Ishikawa (cell line): ENCODE measurements at regions not wholly inside any gene's neighbourhood (a gene's known extent, or its start where the extent isn't known, plus 50 kb on each side); places are given as distances from the start of the nearest gene placed in this dataset.

Experiments
- CEBPB ChIP-seq: IDR thresholded peaks from 2 replicates; pipeline ENCODE4 v1.6.1; 2012
- CREB1 ChIP-seq: IDR thresholded peaks from 2 replicates; pipeline ENCODE4 v1.6.1; 2012; ENCODE audit warnings: low read depth
- EGR1 ChIP-seq: IDR thresholded peaks from 2 replicates; pipeline ENCODE4 v1.6.1; 2012
- EP300 ChIP-seq: IDR thresholded peaks from 2 replicates; pipeline ENCODE4 v1.6.1; 2012; ENCODE audit warnings: borderline replicate concordance
- FOXM1 ChIP-seq: IDR thresholded peaks from 2 replicates; pipeline ENCODE4 v1.6.1; 2012; ENCODE audit warnings: low read depth, borderline replicate concordance
- NFIC ChIP-seq: IDR thresholded peaks from 2 replicates; pipeline ENCODE4 v1.6.1; 2012
- RAD21 ChIP-seq: IDR thresholded peaks from 2 replicates; pipeline ENCODE4 v1.6.1; 2012; ENCODE audit warnings: low read depth
- TAF1 ChIP-seq: IDR thresholded peaks from 2 replicates; pipeline ENCODE4 v1.6.1; 2012; ENCODE audit warnings: low read depth, mild to moderate bottlenecking
- TCF12 ChIP-seq: IDR thresholded peaks from 2 replicates; pipeline ENCODE4 v1.6.1; 2012; ENCODE audit warnings: low read depth
- TEAD4 ChIP-seq: IDR thresholded peaks from 2 replicates; pipeline ENCODE4 v1.6.1; 2012
- YY1 ChIP-seq: IDR thresholded peaks from 2 replicates; pipeline ENCODE4 v1.6.1; 2012; ENCODE audit warnings: low read depth
- ZBTB7A ChIP-seq: IDR thresholded peaks from 2 replicates; pipeline ENCODE4 v1.6.1; 2012; ENCODE audit warnings: low read depth
- TF ChIP-seq, protein P1 (sequence below): IDR thresholded peaks from 2 replicates; pipeline ENCODE4 v1.6.1; 2012; ENCODE audit warnings: low read depth, mild to moderate bottlenecking
- TF ChIP-seq, protein P2 (sequence below): IDR thresholded peaks from 2 replicates; pipeline ENCODE4 v1.6.1; 2012
- TF ChIP-seq, protein P3 (sequence below): IDR thresholded peaks from 2 replicates; pipeline ENCODE4 v1.6.1; 2012

DNA sequence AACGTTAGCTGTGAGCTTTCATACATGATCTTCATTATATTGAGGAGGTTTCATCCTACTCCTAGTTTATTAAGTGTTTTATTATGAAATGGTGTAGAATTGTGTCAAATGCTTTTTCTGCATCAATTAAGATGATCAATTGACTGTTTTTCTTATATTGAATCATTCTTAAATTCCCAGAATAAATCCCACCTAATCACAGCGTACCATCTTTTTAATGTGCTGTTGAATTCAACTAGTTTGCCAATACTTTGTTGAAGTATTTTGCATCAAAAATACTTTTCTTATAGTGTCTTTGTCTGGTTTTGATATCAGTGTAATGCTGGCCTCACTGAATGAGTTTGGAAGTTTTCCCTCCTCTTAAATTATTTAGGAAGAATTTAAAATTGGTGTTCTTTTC lies 138.6 kb upstream of the SGCG start:
- no peak for TF ChIP-seq RAD21
- TF ChIP-seq TAF1 = no peak
- TF ChIP-seq EGR1 = no peak
- no peak for TF ChIP-seq YY1
- no peak for TF ChIP-seq NFIC
- TF ChIP-seq TCF12 = no peak
- TF ChIP-seq, protein P1, sequence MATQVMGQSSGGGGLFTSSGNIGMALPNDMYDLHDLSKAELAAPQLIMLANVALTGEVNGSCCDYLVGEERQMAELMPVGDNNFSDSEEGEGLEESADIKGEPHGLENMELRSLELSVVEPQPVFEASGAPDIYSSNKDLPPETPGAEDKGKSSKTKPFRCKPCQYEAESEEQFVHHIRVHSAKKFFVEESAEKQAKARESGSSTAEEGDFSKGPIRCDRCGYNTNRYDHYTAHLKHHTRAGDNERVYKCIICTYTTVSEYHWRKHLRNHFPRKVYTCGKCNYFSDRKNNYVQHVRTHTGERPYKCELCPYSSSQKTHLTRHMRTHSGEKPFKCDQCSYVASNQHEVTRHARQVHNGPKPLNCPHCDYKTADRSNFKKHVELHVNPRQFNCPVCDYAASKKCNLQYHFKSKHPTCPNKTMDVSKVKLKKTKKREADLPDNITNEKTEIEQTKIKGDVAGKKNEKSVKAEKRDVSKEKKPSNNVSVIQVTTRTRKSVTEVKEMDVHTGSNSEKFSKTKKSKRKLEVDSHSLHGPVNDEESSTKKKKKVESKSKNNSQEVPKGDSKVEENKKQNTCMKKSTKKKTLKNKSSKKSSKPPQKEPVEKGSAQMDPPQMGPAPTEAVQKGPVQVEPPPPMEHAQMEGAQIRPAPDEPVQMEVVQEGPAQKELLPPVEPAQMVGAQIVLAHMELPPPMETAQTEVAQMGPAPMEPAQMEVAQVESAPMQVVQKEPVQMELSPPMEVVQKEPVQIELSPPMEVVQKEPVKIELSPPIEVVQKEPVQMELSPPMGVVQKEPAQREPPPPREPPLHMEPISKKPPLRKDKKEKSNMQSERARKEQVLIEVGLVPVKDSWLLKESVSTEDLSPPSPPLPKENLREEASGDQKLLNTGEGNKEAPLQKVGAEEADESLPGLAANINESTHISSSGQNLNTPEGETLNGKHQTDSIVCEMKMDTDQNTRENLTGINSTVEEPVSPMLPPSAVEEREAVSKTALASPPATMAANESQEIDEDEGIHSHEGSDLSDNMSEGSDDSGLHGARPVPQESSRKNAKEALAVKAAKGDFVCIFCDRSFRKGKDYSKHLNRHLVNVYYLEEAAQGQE = no peak
- TF ChIP-seq, protein P2, sequence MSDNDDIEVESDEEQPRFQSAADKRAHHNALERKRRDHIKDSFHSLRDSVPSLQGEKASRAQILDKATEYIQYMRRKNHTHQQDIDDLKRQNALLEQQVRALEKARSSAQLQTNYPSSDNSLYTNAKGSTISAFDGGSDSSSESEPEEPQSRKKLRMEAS = no peak
- TF ChIP-seq, protein P3, sequence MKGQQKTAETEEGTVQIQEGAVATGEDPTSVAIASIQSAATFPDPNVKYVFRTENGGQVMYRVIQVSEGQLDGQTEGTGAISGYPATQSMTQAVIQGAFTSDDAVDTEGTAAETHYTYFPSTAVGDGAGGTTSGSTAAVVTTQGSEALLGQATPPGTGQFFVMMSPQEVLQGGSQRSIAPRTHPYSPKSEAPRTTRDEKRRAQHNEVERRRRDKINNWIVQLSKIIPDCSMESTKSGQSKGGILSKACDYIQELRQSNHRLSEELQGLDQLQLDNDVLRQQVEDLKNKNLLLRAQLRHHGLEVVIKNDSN = no peak
- no peak for TF ChIP-seq ZBTB7A
- TF ChIP-seq FOXM1 = no peak
- TF ChIP-seq EP300 = no peak
- no peak for TF ChIP-seq TEAD4
- TF ChIP-seq CREB1 = no peak

DNA sequence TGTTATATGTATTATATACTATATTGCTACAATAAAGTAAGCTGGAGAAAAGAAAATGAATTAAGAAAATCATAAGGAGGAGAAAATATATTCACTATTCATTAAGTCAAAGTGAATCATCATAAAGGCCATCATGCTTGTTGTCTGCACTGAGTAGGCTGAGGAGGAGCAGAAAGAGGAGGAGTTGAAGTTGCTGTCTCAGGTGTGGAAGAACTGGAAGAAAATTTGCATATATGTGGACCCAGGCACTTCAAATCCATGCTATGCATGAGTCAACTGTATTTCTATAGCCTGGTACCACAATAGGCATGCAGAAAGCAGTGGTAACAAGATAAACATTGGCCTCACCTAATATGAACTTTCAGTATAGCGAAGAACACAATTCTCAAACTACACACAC lies 135.9 kb upstream of the SGCG start:
- no peak for TF ChIP-seq YY1
- TF ChIP-seq EP300 = no peak

DNA sequence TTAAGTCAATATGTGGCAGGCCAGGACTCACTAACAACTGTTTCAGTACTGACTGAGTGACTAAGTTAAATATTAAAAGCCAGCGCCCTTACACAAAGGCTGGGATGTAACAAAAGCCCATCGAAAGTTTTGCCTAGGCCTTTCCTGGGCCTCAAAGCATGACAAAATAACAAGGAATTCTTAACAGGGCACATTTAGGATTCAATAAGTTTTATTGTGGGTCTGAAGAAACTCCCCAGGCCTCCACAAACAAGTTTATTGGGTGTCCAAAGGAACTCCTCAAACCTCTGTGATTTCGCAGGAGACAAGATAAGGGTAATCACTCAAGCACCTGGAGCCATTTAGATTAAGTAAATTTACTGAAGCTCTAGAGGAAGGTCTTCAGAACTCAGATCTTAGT lies 130.7 kb upstream of the SGCG start:
- TF ChIP-seq CEBPB (no peak), EP300 (no peak), CREB1 (no peak), RAD21 (no peak), FOXM1 (no peak), TEAD4 (no peak), ZBTB7A (no peak), YY1 (no peak), TAF1 (no peak), EGR1 (no peak), TCF12 (no peak), NFIC (no peak)
- TF ChIP-seq, protein P1 = no peak
- TF ChIP-seq, protein P2 = no peak
- TF ChIP-seq, protein P3 = no peak

DNA sequence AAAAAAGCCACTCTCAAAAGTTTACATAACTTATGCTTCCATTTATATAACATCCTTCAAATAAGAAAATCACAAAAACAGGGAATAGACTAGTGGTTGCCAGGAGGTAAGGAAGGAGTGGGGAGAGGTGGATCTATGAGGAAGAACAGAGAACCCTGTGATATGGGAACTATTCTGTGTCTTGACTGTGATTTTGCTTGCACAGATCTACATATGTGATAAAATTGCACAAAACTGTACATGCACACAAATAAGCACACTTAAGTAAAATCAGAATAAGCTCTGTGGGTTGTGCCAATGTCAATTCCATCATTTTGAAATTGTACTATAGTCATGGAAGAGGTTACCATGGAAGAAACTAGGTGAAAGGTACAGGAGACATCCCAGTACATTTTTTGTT lies 121.6 kb upstream of the SGCG start:
- TF ChIP-seq EP300 (no peak), FOXM1 (no peak), CREB1 (no peak), ZBTB7A (no peak)
- TF ChIP-seq, protein P1 = no peak

DNA sequence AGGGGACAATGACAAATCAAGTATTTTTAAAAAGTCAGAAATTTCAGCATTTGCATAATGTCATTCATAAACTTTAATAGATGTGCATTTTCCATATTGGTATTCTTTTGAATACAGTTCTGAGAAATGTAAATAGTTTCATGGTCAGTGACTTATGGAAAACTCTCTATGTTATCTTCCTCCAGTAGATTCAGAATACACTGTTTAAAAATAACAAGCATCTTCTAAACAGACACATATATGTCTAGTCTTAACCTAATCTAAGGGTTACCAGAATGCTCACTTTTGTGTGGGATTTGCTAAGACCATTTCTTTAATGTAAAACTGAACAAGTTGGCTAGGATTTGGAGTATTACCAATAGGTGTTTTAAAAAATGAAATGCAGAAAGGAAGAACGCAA lies 119.8 kb upstream of the SGCG start:
- TF ChIP-seq, protein P1 = no peak
- no peak for TF ChIP-seq CREB1
- TF ChIP-seq ZBTB7A = no peak
- TF ChIP-seq NFIC = no peak
- TF ChIP-seq, protein P3 = no peak
- TF ChIP-seq FOXM1 = no peak
- TF ChIP-seq YY1 = no peak
- TF ChIP-seq CEBPB = no peak
- TF ChIP-seq TCF12 = no peak
